Esophagus squamous epithelium (tissue), 5 donors: ENCODE measurements at regions not wholly inside any gene's neighbourhood (a gene's known extent, or its start where the extent isn't known, plus 50 kb on each side); places are given as distances from the start of the nearest gene placed in this dataset.

Source experiments
- DNase-seq: peaks from one replicate; lab custom pipeline; 2025; lab: John Stamatoyannopoulos, UW
- H3K27ac ChIP-seq, 4 donors: fragments of 200-600 bp; sonication (generic); one replicate each; pipeline ENCODE4 v1.5.1; 2016 to 2019; ENCODE audit warnings: mild to moderate bottlenecking in 1 of 4
- H3K27me3 ChIP-seq, 4 donors: fragments of 200-600 bp; sonication (generic); 1 replicate in 3 of 4; 2 replicates in 1 of 4; pipeline versions ENCODE4 v1.5.1 to v1.6.0; 2017 to 2021; ENCODE audit warnings: antibody characterized with exemption in 1 of 4
- H3K36me3 ChIP-seq, 3 donors: fragments of 200-600 bp; sonication (generic); one replicate each; pipeline ENCODE4 v1.5.1; 2016 to 2019
- H3K4me1 ChIP-seq, 3 donors: fragments of 200-600 bp; sonication (generic); one replicate each; pipeline ENCODE4 v1.5.1; 2017 to 2019
- H3K4me3 ChIP-seq, 4 donors: fragments of 200-600 bp; sonication (generic); 1 replicate in 3 of 4; 2 replicates in 1 of 4; pipeline ENCODE4 v1.5.1; 2016 to 2019; ENCODE audit warnings: mild to moderate bottlenecking in 2 of 4, moderate library complexity in 1 of 4
- H3K9me3 ChIP-seq, 3 donors: fragments of 200-600 bp; sonication (generic); one replicate each; pipeline ENCODE4 v1.5.1; 2016 to 2019
- CTCF ChIP-seq, 6 experiments: fragments of 450-650 bp in 4 of 6; fragments of 200-600 bp in 2 of 6; sonication (generic) in 2 of 6; IDR thresholded peaks; one replicate each; pipeline ENCODE4 v1.5.1; 2016 to 2019; ENCODE audit warnings: antibody characterized with exemption in 6 of 6, mild to moderate bottlenecking in 4 of 6, moderate library complexity in 4 of 6
- POLR2A ChIP-seq, 4 donors: fragments of 450-650 bp; IDR thresholded peaks; one replicate each; pipeline ENCODE4 v1.6.1; 2017; ENCODE audit warnings: antibody characterized with exemption in 4 of 4, mild to moderate bottlenecking in 4 of 4, moderate library complexity in 3 of 4
- WGBS, 2 donors: methylation state at CpG; one replicate each; pipeline ENCODE4 v1.1.5; 2018; 5-methylcytosine and 5-hydroxymethylcytosine counted together
- intact Hi-C: fragments of 100-400 bp; cut with DNase I; formaldehyde crosslinking; loops from one replicate; pipeline ENCODE4 v1.15.0; 2022
- donor health status: DM: yes; HTN: yes; CAD: no.

GRCh38 chr4:155616117-155616516 lies 50.5 kb upstream of the GUCY1A1 start:
- Histone ChIP-seq H3K27me3 (no peaks in the 10 kb centered on the region), H3K4me3 (no peak overlapping the region), H3K4me1 (peaks cover 0 to 10% (median 0%) of the 10 kb centered on the region in 3 donors), H3K9me3 (no peaks in the 10 kb centered on the region), H3K27ac (no peak overlapping the region), H3K36me3 (no peaks in the 10 kb centered on the region)
- intact Hi-C loops, result no loop called here
- no peak for DNase-seq
- WGBS, 2 donors, result 60 to 76% methylated on average over 1 of the region's 1 CpG
- no peak for TF ChIP-seq CTCF (IDR thresholded peaks at IDR 0.05)
- no peak for TF ChIP-seq POLR2A (IDR thresholded peaks at IDR 0.05)

- no peaks in the 10 kb centered on the region for H3K27me3 ChIP-seq
- H3K4me3 ChIP-seq, result no peak overlapping the region
- no peaks in the 10 kb centered on the region for H3K9me3 ChIP-seq
- no peak for DNase-seq
- no peak for TF ChIP-seq CTCF (IDR thresholded peaks at IDR 0.05)
- TF ChIP-seq POLR2A (IDR thresholded peaks at IDR 0.05), result no peak
- no peak overlapping the region for H3K27ac ChIP-seq
- intact Hi-C loops, result no loop called here
- peaks cover 0 to 10% (median 0%) of the 10 kb centered on the region in 3 donors for H3K4me1 ChIP-seq
- 51 to 52% methylated on average over 4 of the region's 4 CpGs for WGBS, 2 donors
- H3K36me3 ChIP-seq, result no peaks in the 10 kb centered on the region
Measured at GRCh38 chr4:155615081-155615887, 51.4 kb upstream of the GUCY1A1 start.

- DNase-seq, result no peak
- Histone ChIP-seq H3K4me1 (peaks cover 0 to 10% (median 0%) of the 10 kb centered on the region in 3 donors), H3K9me3 (no peaks in the 10 kb centered on the region), H3K27me3 (no peaks in the 10 kb centered on the region), H3K27ac (no peak overlapping the region), H3K36me3 (no peaks in the 10 kb centered on the region), H3K4me3 (no peak overlapping the region)
- intact Hi-C loops, result no loop called here
- TF ChIP-seq CTCF (IDR thresholded peaks at IDR 0.05), result no peak
- TF ChIP-seq POLR2A (IDR thresholded peaks at IDR 0.05), result no peak
- WGBS, 2 donors, result 83 to 89% methylated on average over 1 of the region's 1 CpG
Measured at GRCh38 chr4:155614111-155614762, 52.4 kb upstream of the GUCY1A1 start.

- no peak for DNase-seq
- WGBS, 2 donors, result 69 to 93% methylated on average over 2 of the region's 2 CpGs
- TF ChIP-seq CTCF (IDR thresholded peaks at IDR 0.05) (no peak), POLR2A (IDR thresholded peaks at IDR 0.05) (no peak)
- H3K9me3 ChIP-seq, result no peaks in the 10 kb centered on the region
- intact Hi-C loops, result no loop called here
- no peaks in the 10 kb centered on the region for H3K27me3 ChIP-seq
- no peak overlapping the region for H3K27ac ChIP-seq
- peaks cover 0 to 16% (median 0%) of the 10 kb centered on the region in 3 donors for H3K4me1 ChIP-seq
- H3K4me3 ChIP-seq, result no peak overlapping the region
- H3K36me3 ChIP-seq, result no peaks in the 10 kb centered on the region
Measured at GRCh38 chr4:155612074-155612473, 54.6 kb upstream of the GUCY1A1 start.

- 78 to 84% methylated on average over 4 of the region's 4 CpGs for WGBS, 2 donors
Measured at GRCh38 chr4:155611501-155611900, 55.1 kb upstream of the GUCY1A1 start.

More at GRCh38 chr4:155611501-155611900, 55.1 kb upstream of the GUCY1A1 start:
- DNase-seq, result no peak
- no peaks in the 10 kb centered on the region for H3K9me3 ChIP-seq
- no peak overlapping the region for H3K27ac ChIP-seq
- no peak overlapping the region for H3K4me3 ChIP-seq
- no peaks in the 10 kb centered on the region for H3K27me3 ChIP-seq
- no peaks in the 10 kb centered on the region for H3K36me3 ChIP-seq
- TF ChIP-seq POLR2A (IDR thresholded peaks at IDR 0.05), result no peak
- TF ChIP-seq CTCF (IDR thresholded peaks at IDR 0.05), result no peak
- intact Hi-C loops, result no loop called here
- H3K4me1 ChIP-seq, result peaks cover 0 to 16% (median 0%) of the 10 kb centered on the region in 3 donors
